ENCODE measurements at regions not wholly inside any gene's neighbourhood (a gene's known extent, or its start where the extent isn't known, plus 50 kb on each side); places are given as distances from the start of the nearest gene placed in this dataset.
"Not testable (repeated sequence)": the region's sequence is repeated elsewhere in the genome, so short reads cannot be mapped to it uniquely, and the experiment has no call there.

- Histone ChIP-seq H3K4me2 (ENCODE audit: low read depth, low read length, poor library complexity, severe bottlenecking) (no peak overlapping the region), H3K9me2 (replicated peaks; ENCODE audit: insufficient read depth, low read length) (no peaks in the 10 kb centered on the region), H3K9me3 (ENCODE audit: low read length) (0 out of 2 replicates have a peak, but pooled peaks cover under 1% of the 10 kb centered on the region), H4K20me1 (ENCODE audit: insufficient read depth, low read depth, low read length) (no peaks in the 10 kb centered on the region), H3K27me3 (ENCODE audit: low read length) (no peaks in the 10 kb centered on the region), H3K79me2 (ENCODE audit: low read length) (no peaks in the 10 kb centered on the region), H3K4me1 (ENCODE audit: low read length) (no peaks in the 10 kb centered on the region), H3K36me3 (ENCODE audit: insufficient read depth, low read length) (no peaks in the 10 kb centered on the region), H3K9ac (ENCODE audit: low read length) (no peak overlapping the region), H2AFZ (ENCODE audit: low read length) (no peak overlapping the region), H3K4me3 (ENCODE audit: low read length) (no peak overlapping the region), H3K27ac (ENCODE audit: low read length) (no peak overlapping the region)
- DNase-seq = no peak
Measured at GRCh38 chr9:82490019-82490499, 501.5 kb downstream of the SPATA31D1 start.

- not testable (repeated sequence) for H3K9me2 ChIP-seq (replicated peaks; ENCODE audit: insufficient read depth, low read length); H3K36me3 ChIP-seq (ENCODE audit: insufficient read depth, low read length); H3K9me3 ChIP-seq (ENCODE audit: low read length); H4K20me1 ChIP-seq (ENCODE audit: insufficient read depth, low read depth, low read length); H2AFZ ChIP-seq (ENCODE audit: low read length); H3K27ac ChIP-seq (ENCODE audit: low read length); H3K9ac ChIP-seq (ENCODE audit: low read length); H3K79me2 ChIP-seq (ENCODE audit: low read length); DNase-seq; H3K4me1 ChIP-seq (ENCODE audit: low read length); H3K27me3 ChIP-seq (ENCODE audit: low read length); H3K4me3 ChIP-seq (ENCODE audit: low read length); H3K4me2 ChIP-seq (ENCODE audit: low read depth, low read length, poor library complexity, severe bottlenecking)
Measured at GRCh38 chr9:82490821-82491220, 502.2 kb downstream of the SPATA31D1 start.

GRCh38 chr9:82491604-82492003, 503.0 kb downstream of the SPATA31D1 start:
- Histone ChIP-seq H3K27ac (ENCODE audit: low read length) (no peak overlapping the region), H4K20me1 (ENCODE audit: insufficient read depth, low read depth, low read length) (no peaks in the 10 kb centered on the region), H3K79me2 (ENCODE audit: low read length) (no peaks in the 10 kb centered on the region), H3K9me2 (replicated peaks; ENCODE audit: insufficient read depth, low read length) (no peaks in the 10 kb centered on the region), H3K9me3 (ENCODE audit: low read length) (0 out of 2 replicates have a peak, but pooled peaks cover 3% of the 10 kb centered on the region), H3K4me3 (ENCODE audit: low read length) (no peak overlapping the region), H3K36me3 (ENCODE audit: insufficient read depth, low read length) (no peaks in the 10 kb centered on the region), H2AFZ (ENCODE audit: low read length) (no peak overlapping the region), H3K27me3 (ENCODE audit: low read length) (no peaks in the 10 kb centered on the region), H3K4me1 (ENCODE audit: low read length) (no peaks in the 10 kb centered on the region), H3K9ac (ENCODE audit: low read length) (no peak overlapping the region), H3K4me2 (ENCODE audit: low read depth, low read length, poor library complexity, severe bottlenecking) (no peak overlapping the region)
- DNase-seq = no peak

- no peak overlapping the region for H2AFZ ChIP-seq (ENCODE audit: low read length)
- H3K4me2 ChIP-seq (ENCODE audit: low read depth, low read length, poor library complexity, severe bottlenecking) = no peak overlapping the region
- no peak overlapping the region for H3K27ac ChIP-seq (ENCODE audit: low read length)
- H4K20me1 ChIP-seq (ENCODE audit: insufficient read depth, low read depth, low read length) = no peaks in the 10 kb centered on the region
- H3K9ac ChIP-seq (ENCODE audit: low read length) = no peak overlapping the region
- H3K4me3 ChIP-seq (ENCODE audit: low read length) = no peak overlapping the region
- no peaks in the 10 kb centered on the region for H3K27me3 ChIP-seq (ENCODE audit: low read length)
- no peaks in the 10 kb centered on the region for H3K9me2 ChIP-seq (replicated peaks; ENCODE audit: insufficient read depth, low read length)
- no peak for DNase-seq
- no peaks in the 10 kb centered on the region for H3K36me3 ChIP-seq (ENCODE audit: insufficient read depth, low read length)
- H3K9me3 ChIP-seq (ENCODE audit: low read length) = 0 out of 2 replicates have a peak, but pooled peaks cover 6% of the 10 kb centered on the region
- no peaks in the 10 kb centered on the region for H3K4me1 ChIP-seq (ENCODE audit: low read length)
- no peaks in the 10 kb centered on the region for H3K79me2 ChIP-seq (ENCODE audit: low read length)
Measured at GRCh38 chr9:82492274-82492673, 503.7 kb downstream of the SPATA31D1 start.

- Histone ChIP-seq H3K9me2 (replicated peaks; ENCODE audit: insufficient read depth, low read length) (no peaks in the 10 kb centered on the region), H2AFZ (ENCODE audit: low read length) (no peak overlapping the region), H4K20me1 (ENCODE audit: insufficient read depth, low read depth, low read length) (no peaks in the 10 kb centered on the region), H3K79me2 (ENCODE audit: low read length) (no peaks in the 10 kb centered on the region), H3K36me3 (ENCODE audit: insufficient read depth, low read length) (no peaks in the 10 kb centered on the region), H3K27me3 (ENCODE audit: low read length) (no peaks in the 10 kb centered on the region), H3K27ac (ENCODE audit: low read length) (no peak overlapping the region), H3K4me1 (ENCODE audit: low read length) (no peaks in the 10 kb centered on the region), H3K4me3 (ENCODE audit: low read length) (no peak overlapping the region), H3K9me3 (ENCODE audit: low read length) (peaks cover 18% of the 10 kb centered on the region; the same call in 1 of the 2 replicates), H3K4me2 (ENCODE audit: low read depth, low read length, poor library complexity, severe bottlenecking) (no peak overlapping the region), H3K9ac (ENCODE audit: low read length) (no peak overlapping the region)
- DNase-seq = no peak
Measured at GRCh38 chr9:82495884-82496777, 507.6 kb downstream of the SPATA31D1 start.

GRCh38 chr9:82498541-82499317, 510.2 kb downstream of the SPATA31D1 start:
- Histone ChIP-seq H3K9me3 (ENCODE audit: low read length) (peaks cover 31% of the 10 kb centered on the region), H3K27ac (ENCODE audit: low read length) (no peak overlapping the region), H3K4me2 (ENCODE audit: low read depth, low read length, poor library complexity, severe bottlenecking) (no peak overlapping the region), H3K4me1 (ENCODE audit: low read length) (no peaks in the 10 kb centered on the region), H3K27me3 (ENCODE audit: low read length) (no peaks in the 10 kb centered on the region), H2AFZ (ENCODE audit: low read length) (no peak overlapping the region), H3K79me2 (ENCODE audit: low read length) (no peaks in the 10 kb centered on the region), H3K9me2 (replicated peaks; ENCODE audit: insufficient read depth, low read length) (no peaks in the 10 kb centered on the region), H3K9ac (ENCODE audit: low read length) (no peak overlapping the region), H4K20me1 (ENCODE audit: insufficient read depth, low read depth, low read length) (no peaks in the 10 kb centered on the region), H3K36me3 (ENCODE audit: insufficient read depth, low read length) (no peaks in the 10 kb centered on the region), H3K4me3 (ENCODE audit: low read length) (no peak overlapping the region)
- no peak for DNase-seq

GRCh38 chr9:82499337-82499736, 510.8 kb downstream of the SPATA31D1 start:
- Histone ChIP-seq H3K4me1 (ENCODE audit: low read length) (no peaks in the 10 kb centered on the region), H3K4me2 (ENCODE audit: low read depth, low read length, poor library complexity, severe bottlenecking) (no peak overlapping the region), H3K4me3 (ENCODE audit: low read length) (no peak overlapping the region), H3K27me3 (ENCODE audit: low read length) (no peaks in the 10 kb centered on the region), H3K36me3 (ENCODE audit: insufficient read depth, low read length) (no peaks in the 10 kb centered on the region), H3K79me2 (ENCODE audit: low read length) (no peaks in the 10 kb centered on the region), H3K9me2 (replicated peaks; ENCODE audit: insufficient read depth, low read length) (no peaks in the 10 kb centered on the region), H3K27ac (ENCODE audit: low read length) (no peak overlapping the region), H2AFZ (ENCODE audit: low read length) (no peak overlapping the region), H3K9me3 (ENCODE audit: low read length) (peaks cover 33% of the 10 kb centered on the region), H4K20me1 (ENCODE audit: insufficient read depth, low read depth, low read length) (no peaks in the 10 kb centered on the region), H3K9ac (ENCODE audit: low read length) (no peak overlapping the region)
- DNase-seq = no peak

GRCh38 chr9:82504620-82505019, 516.0 kb downstream of the SPATA31D1 start:
- Histone ChIP-seq H3K9ac (ENCODE audit: low read length) (no peak overlapping the region), H3K79me2 (ENCODE audit: low read length) (no peaks in the 10 kb centered on the region), H3K36me3 (ENCODE audit: insufficient read depth, low read length) (no peaks in the 10 kb centered on the region), H3K4me3 (ENCODE audit: low read length) (no peak overlapping the region), H4K20me1 (ENCODE audit: insufficient read depth, low read depth, low read length) (no peaks in the 10 kb centered on the region), H3K27ac (ENCODE audit: low read length) (no peak overlapping the region), H3K4me2 (ENCODE audit: low read depth, low read length, poor library complexity, severe bottlenecking) (no peak overlapping the region), H3K4me1 (ENCODE audit: low read length) (no peaks in the 10 kb centered on the region), H3K9me2 (replicated peaks; ENCODE audit: insufficient read depth, low read length) (no peaks in the 10 kb centered on the region), H2AFZ (ENCODE audit: low read length) (no peak overlapping the region), H3K9me3 (ENCODE audit: low read length) (peaks cover 33% of the 10 kb centered on the region), H3K27me3 (ENCODE audit: low read length) (no peaks in the 10 kb centered on the region)
- DNase-seq = no peak

Data from Karpas-422 (cell line).